Spinal cord (tissue), 9 donors: ENCODE measurements at regions not wholly inside any gene's neighbourhood (a gene's known extent, or its start where the extent isn't known, plus 50 kb on each side); places are given as distances from the start of the nearest gene placed in this dataset.

ENCODE experiments used
- DNase-seq, 6 donors: peaks; one replicate each; pipeline versions ENCODE4 v3.0.0 to v3.0.0-alpha.2; 2013 to 2015; ENCODE audit warnings: low spot score in 6 of 6, low read depth in 4 of 6
- H3K27ac ChIP-seq: one replicate; pipeline ENCODE4 v1.5.1; 2013; ENCODE audit warnings: low read depth, low read length, control low read depth
- H3K27me3 ChIP-seq: one replicate; pipeline ENCODE4 v1.6.1; 2013; ENCODE audit warnings: low read length; ENCODE audit not compliant: control insufficient read depth, insufficient read depth
- H3K36me3 ChIP-seq: one replicate; pipeline ENCODE4 v1.6.1; 2013; ENCODE audit warnings: low read length; ENCODE audit not compliant: control insufficient read depth, insufficient read depth
- H3K4me1 ChIP-seq: one replicate; pipeline ENCODE4 v1.6.1; 2013; ENCODE audit warnings: low read length; ENCODE audit not compliant: control insufficient read depth, insufficient read depth
- H3K4me3 ChIP-seq: one replicate; pipeline ENCODE4 v1.5.1; 2013; ENCODE audit warnings: low read depth, low read length, control low read depth
- H3K9me3 ChIP-seq: one replicate; pipeline ENCODE4 v1.6.1; 2013; ENCODE audit warnings: low read length; ENCODE audit not compliant: control insufficient read depth, insufficient read depth
- WGBS: methylation state at CpG from one replicate; pipeline ENCODE4 v1.1.5; 2013; ENCODE audit warnings: missing lambda C conversion rate; ENCODE audit not compliant: insufficient coverage; 5-methylcytosine and 5-hydroxymethylcytosine counted together
- donor health status: healthy.

DNA sequence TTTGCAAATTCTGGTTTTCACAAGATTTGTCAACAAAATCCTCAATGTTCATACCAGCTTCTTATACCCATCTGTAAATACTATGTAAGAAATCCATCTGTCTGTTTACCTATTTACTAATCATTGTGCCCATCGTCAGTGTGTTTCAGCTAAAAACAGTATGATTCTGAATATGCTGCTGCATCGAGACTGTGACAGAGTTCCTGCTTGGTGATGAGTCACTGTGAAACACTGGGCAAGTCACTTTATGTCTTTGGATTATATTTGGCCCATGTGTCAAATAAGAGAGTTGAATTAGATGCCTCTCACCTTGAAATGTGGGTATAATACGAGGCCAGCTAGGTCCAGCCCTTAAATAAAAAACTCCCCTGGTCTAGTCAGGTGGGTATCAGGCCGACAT lies 79.3 kb downstream of the CBLL2 start:
- Histone ChIP-seq H3K4me1 (no peaks in the 10 kb centered on the region), H3K4me3 (no peak overlapping the region), H3K27ac (no peak overlapping the region), H3K36me3 (no peaks in the 10 kb centered on the region), H3K27me3 (no peaks in the 10 kb centered on the region), H3K9me3 (no peaks in the 10 kb centered on the region)
- no CpG with 5 or more reads among the region's 4 CpGs for WGBS
- DNase-seq, result no peak

DNA sequence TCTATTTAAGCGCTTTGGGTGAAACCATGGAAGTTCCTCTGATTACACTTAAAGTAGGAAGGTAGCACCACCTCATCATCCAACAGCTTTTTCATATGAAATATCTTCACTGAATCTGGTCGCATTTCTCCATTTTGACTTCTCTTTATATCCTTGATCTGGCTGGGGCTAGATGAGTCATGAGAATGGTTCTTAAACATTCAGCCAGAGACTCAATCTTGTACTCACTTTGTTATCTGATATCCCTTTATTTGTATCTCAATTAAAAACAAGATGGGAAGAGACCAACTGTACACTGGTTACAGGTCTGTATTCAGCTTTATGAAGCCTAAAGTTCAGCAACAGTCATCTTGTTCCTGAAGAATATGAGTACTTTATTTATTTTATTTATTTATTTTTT lies 84.9 kb downstream of the CBLL2 start:
- no peaks in the 10 kb centered on the region for H3K9me3 ChIP-seq
- DNase-seq, result no peak
- WGBS, result no CpG with 5 or more reads among the region's 2 CpGs
- H3K4me3 ChIP-seq, result no peak overlapping the region
- H3K4me1 ChIP-seq, result no peaks in the 10 kb centered on the region
- no peaks in the 10 kb centered on the region for H3K36me3 ChIP-seq
- H3K27ac ChIP-seq, result no peak overlapping the region
- no peaks in the 10 kb centered on the region for H3K27me3 ChIP-seq

DNA sequence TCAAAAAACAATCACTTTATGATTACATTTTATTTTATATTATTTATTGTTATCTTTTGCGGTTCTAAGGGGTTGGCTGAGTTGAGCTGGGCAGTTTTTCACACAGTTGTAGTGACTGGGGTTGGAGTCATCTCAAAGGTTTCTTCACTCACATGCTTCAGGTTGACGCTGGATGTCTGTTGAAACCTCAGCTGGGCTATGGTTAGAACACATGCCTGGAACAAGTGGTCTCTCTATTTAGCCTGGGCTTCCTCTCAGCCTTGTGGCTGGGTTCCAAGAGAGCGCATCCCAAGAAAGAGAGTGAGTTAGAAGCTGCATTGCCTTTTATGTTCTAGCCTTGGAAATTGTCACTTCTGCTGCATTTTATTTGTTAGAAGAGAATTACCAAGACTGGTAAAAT lies 87.4 kb downstream of the CBLL2 start:
- H3K27ac ChIP-seq, result no peak overlapping the region
- 49% methylated on average over 2 of the region's 3 CpGs for WGBS
- H3K27me3 ChIP-seq, result no peaks in the 10 kb centered on the region
- DNase-seq, result peak in 1 of 6 donors; percentile 35
- no peak overlapping the region for H3K4me3 ChIP-seq
- no peaks in the 10 kb centered on the region for H3K4me1 ChIP-seq
- H3K36me3 ChIP-seq, result no peaks in the 10 kb centered on the region
- H3K9me3 ChIP-seq, result no peaks in the 10 kb centered on the region

DNA sequence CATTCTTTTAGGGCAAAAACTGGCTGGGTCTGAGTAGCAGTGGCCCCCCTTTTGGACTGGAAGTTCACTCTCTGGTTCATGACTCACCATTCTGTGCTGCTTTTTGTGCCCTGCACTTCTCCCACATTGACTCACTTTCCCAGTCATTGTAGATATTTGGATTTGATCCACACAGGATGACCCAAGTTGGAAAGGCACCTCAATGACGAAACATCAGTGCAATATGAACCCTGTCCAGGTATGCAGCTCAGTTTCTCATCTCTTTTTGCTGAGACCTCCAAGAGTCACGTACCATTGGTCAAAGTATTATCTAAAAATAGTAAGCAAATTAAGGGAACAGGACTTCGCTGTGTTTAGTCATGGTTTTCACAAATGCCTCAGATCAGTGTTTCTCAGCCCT lies 92.7 kb downstream of the CBLL2 start:
- H3K9me3 ChIP-seq, result no peaks in the 10 kb centered on the region
- WGBS, result 80% methylated on average over 1 of the region's 3 CpGs
- DNase-seq, result no peak
- no peak overlapping the region for H3K27ac ChIP-seq
- no peaks in the 10 kb centered on the region for H3K36me3 ChIP-seq
- no peak overlapping the region for H3K4me3 ChIP-seq
- peaks cover 2% of the 10 kb centered on the region for H3K27me3 ChIP-seq
- H3K4me1 ChIP-seq, result no peaks in the 10 kb centered on the region

DNA sequence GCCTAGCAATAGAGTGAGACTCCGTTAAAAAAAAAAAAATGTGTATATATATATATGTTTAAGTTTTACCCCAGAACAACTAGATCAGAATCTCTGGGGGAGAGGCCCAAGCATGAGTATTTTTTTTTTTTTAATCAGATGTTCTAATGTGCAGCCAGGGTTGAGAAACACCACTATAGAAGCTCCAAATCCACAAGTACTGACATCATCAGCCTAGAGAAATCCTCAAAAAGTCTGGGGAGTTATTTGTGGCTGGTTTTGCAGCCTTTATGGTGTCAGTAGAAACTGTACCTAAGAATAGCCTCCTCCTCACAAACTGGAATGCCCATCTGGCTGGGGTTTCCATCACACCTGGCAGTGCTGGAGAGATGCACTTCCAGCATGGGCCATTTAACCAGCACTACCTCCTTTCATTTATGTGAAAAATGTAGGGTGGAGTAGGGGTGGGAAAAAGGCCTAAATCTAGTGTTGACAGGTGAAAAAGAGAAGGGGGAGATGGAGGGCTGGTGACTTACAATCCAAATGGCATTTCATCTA lies 93.5 kb downstream of the CBLL2 start:
- Histone ChIP-seq H3K27ac (no peak overlapping the region), H3K4me3 (no peak overlapping the region), H3K4me1 (no peaks in the 10 kb centered on the region), H3K27me3 (peaks cover 2% of the 10 kb centered on the region), H3K9me3 (no peaks in the 10 kb centered on the region), H3K36me3 (no peaks in the 10 kb centered on the region)
- DNase-seq, result no peak
- WGBS, result no CpG with 5 or more reads among the region's 1 CpG

DNA sequence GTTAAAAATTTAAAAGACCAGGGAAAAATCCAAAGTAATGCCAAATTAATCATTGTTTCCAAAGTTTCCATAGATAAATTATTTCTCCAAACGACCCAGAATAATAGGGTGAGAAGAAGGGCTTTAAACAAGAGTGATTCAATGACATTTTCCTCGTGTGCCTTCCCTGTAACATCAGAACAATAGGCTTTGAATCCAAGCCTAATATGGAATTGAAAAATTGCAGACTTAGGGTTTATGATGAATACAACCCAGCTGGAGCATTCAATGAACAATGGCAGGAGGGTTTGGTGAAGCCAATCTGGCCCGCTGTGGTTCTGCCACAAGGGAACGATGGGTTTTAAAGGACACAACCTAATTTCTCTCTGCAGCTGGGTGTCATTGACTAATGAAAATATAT lies 94.2 kb downstream of the CBLL2 start:
- Histone ChIP-seq H3K4me3 (no peak overlapping the region), H3K27ac (no peak overlapping the region), H3K27me3 (peaks cover 2% of the 10 kb centered on the region), H3K4me1 (no peaks in the 10 kb centered on the region), H3K9me3 (no peaks in the 10 kb centered on the region), H3K36me3 (no peaks in the 10 kb centered on the region)
- DNase-seq, result peak in 2 of 6 donors; percentile 12 to 48
- WGBS, result no CpG with 5 or more reads among the region's 4 CpGs

DNA sequence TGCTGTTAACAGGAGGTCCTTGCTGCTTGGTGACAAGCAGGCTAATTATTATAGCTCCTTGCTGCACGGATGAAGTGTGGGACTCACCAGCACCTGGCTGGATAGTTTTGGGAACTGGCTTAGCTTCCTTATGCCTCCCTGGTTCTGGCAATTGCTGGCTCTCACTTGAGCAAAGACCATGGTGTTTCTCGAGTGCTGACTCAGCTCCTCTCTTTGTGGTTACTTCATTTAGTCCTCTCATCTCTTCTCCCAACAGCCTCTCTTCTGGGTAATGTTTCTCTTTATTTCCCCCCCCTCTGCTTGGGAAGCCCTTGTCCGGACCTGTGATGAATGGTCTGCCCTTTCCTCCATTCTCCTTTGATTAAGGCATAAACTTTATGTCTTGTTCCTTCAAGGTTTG lies 100.4 kb downstream of the CBLL2 start:
- no peak overlapping the region for H3K27ac ChIP-seq
- peaks cover 4% of the 10 kb centered on the region for H3K27me3 ChIP-seq
- H3K4me1 ChIP-seq, result no peaks in the 10 kb centered on the region
- no peaks in the 10 kb centered on the region for H3K9me3 ChIP-seq
- no peaks in the 10 kb centered on the region for H3K36me3 ChIP-seq
- DNase-seq, result no peak
- 54% methylated on average over 3 of the region's 3 CpGs for WGBS
- H3K4me3 ChIP-seq, result no peak overlapping the region

DNA sequence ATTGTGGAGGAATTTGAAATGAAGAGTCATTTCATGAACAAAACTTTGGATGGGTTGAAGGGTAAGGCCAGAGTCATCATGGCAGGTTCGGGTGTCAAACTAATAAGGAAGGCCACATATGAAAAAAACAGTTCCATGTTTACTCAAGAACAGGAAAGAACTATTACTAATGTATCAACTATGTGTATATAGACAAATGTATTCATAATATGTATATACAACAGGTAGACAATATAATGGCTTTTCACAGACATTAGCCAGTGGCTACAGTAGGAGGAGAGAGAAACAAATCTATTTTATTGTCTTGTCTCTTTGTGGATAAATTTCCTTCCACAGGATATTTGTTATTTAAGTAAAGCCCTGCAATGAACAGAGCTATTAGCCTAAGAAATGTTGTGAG lies 101.1 kb downstream of the CBLL2 start:
- Histone ChIP-seq H3K27ac (no peak overlapping the region), H3K9me3 (no peaks in the 10 kb centered on the region), H3K4me3 (no peak overlapping the region), H3K4me1 (no peaks in the 10 kb centered on the region), H3K36me3 (no peaks in the 10 kb centered on the region), H3K27me3 (peaks cover 4% of the 10 kb centered on the region)
- no peak for DNase-seq
- WGBS, result no CpG with 5 or more reads among the region's 1 CpG

DNA sequence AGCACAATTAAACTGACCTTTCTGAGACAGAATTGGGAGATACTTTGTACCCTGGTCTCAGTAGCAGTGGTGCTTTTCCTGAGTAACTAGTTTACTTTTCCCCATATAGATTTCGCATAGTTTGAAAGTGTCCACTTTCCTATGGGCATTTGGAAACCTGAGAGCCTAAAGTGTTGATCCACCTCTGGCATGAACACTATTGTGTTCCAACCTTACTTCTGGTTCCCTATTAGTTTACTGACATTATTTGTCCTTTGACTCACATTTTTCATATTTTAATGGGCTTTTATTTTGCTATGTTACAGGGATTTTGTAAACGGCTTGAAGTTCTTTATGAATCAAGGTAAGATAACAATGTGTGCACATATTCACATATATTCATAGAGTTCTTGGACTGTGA lies 103.7 kb downstream of the CBLL2 start:
- Histone ChIP-seq H3K36me3 (no peaks in the 10 kb centered on the region), H3K27me3 (peaks cover 2% of the 10 kb centered on the region), H3K9me3 (peaks cover 2% of the 10 kb centered on the region), H3K4me3 (no peak overlapping the region), H3K4me1 (no peaks in the 10 kb centered on the region), H3K27ac (no peak overlapping the region)
- WGBS, result no CpG with 5 or more reads among the region's 2 CpGs
- DNase-seq, result no peak

DNA sequence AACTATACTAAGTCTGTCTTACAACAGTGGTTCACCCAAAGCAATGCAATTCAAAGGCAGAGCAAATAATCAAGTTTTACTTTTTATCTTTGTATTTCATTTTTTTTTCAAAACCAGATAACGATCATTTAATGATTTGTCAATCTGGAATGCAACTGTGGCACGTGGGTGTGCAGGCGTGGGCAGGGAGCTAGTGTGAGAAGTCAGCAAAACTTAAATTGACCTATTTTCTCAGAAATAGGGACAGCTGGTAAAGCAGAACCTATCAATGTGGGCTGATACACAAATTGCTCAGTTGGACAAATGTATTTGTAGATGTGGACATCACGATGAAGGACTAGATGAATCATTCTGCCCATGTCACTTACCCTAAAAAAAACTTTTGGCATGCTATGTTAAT lies 105.6 kb downstream of the CBLL2 start:
- WGBS, result no CpG with 5 or more reads among the region's 4 CpGs
- Histone ChIP-seq H3K27ac (no peak overlapping the region), H3K36me3 (no peaks in the 10 kb centered on the region), H3K4me1 (no peaks in the 10 kb centered on the region), H3K27me3 (no peaks in the 10 kb centered on the region), H3K4me3 (no peak overlapping the region), H3K9me3 (peaks cover 3% of the 10 kb centered on the region)
- DNase-seq, result no peak
